OCI-LY3 (cell line): ENCODE measurements at regions not wholly inside any gene's neighbourhood (a gene's known extent, or its start where the extent isn't known, plus 50 kb on each side); places are given as distances from the start of the nearest gene placed in this dataset.

ENCODE experiments used
- EZH2phosphoT487 ChIP-seq: fragments of 200-600 bp; shearing (Covaris generic); IDR thresholded peaks from 2 replicates; pipeline ENCODE4 v1.6.1; 2018; ENCODE audit warnings: antibody characterized with exemption, mixed run types, low read depth
- TF ChIP-seq, protein P1 (sequence below): fragments of 200-600, 300-600 bp; sonication (generic); IDR thresholded peaks from 2 replicates; pipeline ENCODE4 v1.5.1; 2014; ENCODE audit warnings: antibody characterized with exemption, low read length, low read depth

DNA sequence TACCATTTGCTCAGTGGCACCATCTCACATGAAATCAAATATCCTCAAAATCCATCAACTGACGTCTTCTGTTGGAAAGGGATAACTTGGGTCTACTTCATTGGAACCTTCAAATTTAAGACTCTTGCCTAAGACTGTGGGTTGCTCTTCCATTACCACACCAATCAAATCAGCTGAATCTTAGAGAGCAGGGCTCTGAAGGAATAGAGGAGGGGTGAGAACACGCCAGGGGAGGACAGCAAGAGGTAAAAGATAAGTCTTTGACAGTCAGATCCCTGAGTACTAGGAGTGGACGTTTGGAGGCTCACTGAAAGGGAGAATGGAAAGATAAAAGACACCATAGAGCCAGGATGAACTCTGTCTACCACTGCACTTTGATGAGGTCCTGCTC lies 107.5 kb downstream of the CCDC71L start:
- TF ChIP-seq, protein P1, sequence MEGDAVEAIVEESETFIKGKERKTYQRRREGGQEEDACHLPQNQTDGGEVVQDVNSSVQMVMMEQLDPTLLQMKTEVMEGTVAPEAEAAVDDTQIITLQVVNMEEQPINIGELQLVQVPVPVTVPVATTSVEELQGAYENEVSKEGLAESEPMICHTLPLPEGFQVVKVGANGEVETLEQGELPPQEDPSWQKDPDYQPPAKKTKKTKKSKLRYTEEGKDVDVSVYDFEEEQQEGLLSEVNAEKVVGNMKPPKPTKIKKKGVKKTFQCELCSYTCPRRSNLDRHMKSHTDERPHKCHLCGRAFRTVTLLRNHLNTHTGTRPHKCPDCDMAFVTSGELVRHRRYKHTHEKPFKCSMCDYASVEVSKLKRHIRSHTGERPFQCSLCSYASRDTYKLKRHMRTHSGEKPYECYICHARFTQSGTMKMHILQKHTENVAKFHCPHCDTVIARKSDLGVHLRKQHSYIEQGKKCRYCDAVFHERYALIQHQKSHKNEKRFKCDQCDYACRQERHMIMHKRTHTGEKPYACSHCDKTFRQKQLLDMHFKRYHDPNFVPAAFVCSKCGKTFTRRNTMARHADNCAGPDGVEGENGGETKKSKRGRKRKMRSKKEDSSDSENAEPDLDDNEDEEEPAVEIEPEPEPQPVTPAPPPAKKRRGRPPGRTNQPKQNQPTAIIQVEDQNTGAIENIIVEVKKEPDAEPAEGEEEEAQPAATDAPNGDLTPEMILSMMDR, result no peak
- no peak for TF ChIP-seq EZH2phosphoT487
